K562 (cell line): ENCODE measurements at regions not wholly inside any gene's neighbourhood (a gene's known extent, or its start where the extent isn't known, plus 50 kb on each side); places are given as distances from the start of the nearest gene placed in this dataset.

ENCODE experiments used
- ATF3 ChIP-seq, 2 experiments: fragments of 450-650 bp in 1 of 2; sonication (generic) in 1 of 2; formaldehyde crosslinking in 1 of 2; IDR thresholded peaks in 1 of 2; conservative IDR thresholded peaks in 1 of 2; 2 replicates each; pipeline versions ENCODE4 v1.6.1 to v1.8.1; 2016 to 2023; ENCODE audit warnings: mild to moderate bottlenecking in 2 of 2, moderate library complexity in 2 of 2, inconsistent platforms in 1 of 2, missing genetic modification reagents in 1 of 2
- CBFA2T2 ChIP-seq: fragments of 450-650 bp; conservative IDR thresholded peaks from 2 replicates; pipeline ENCODE4 v1.6.1; 2017; ENCODE audit warnings: mild to moderate bottlenecking
- CBFA2T3 ChIP-seq: fragments of 450-650 bp; IDR thresholded peaks from 2 replicates; pipeline ENCODE4 v1.6.1; 2017
- CEBPB ChIP-seq: fragments of 450-650 bp; IDR thresholded peaks from 2 replicates; pipeline ENCODE4 v1.6.1; 2016; ENCODE audit warnings: missing genetic modification characterization, missing compliant biosample characterization
- CEBPG ChIP-seq, 3 experiments: fragments of 200-800 bp in 1 of 3; sonication (Bioruptor generic) in 1 of 3; sonication (generic) in 1 of 3; formaldehyde crosslinking in 1 of 3; IDR thresholded peaks in 2 of 3; conservative IDR thresholded peaks in 1 of 3; 2 replicates each; pipeline versions ENCODE4 v1.6.1 to v1.8.0; 2016 to 2022; ENCODE audit warnings: missing compliant biosample characterization in 2 of 3, missing genetic modification characterization in 2 of 3, mild to moderate bottlenecking in 1 of 3, missing genetic modification reagents in 1 of 3
- FOSL1 ChIP-seq: fragments of 200-800 bp; sonication (Bioruptor generic); conservative IDR thresholded peaks from 2 replicates; pipeline ENCODE4 v1.6.1; 2016; ENCODE audit warnings: missing genetic modification characterization, missing compliant biosample characterization
- JUND ChIP-seq, 2 experiments: IDR thresholded peaks; 2 replicates in 1 of 2; 3 replicates in 1 of 2; pipeline ENCODE4 v1.6.1; 2011; ENCODE audit warnings: borderline replicate concordance in 2 of 2, low read depth in 2 of 2, low read length in 2 of 2, improper control_type of control experiment in 1 of 2, missing biosample characterization in 1 of 2, missing genetic modification characterization in 1 of 2, missing genetic modification reagents in 1 of 2
- L3MBTL2 ChIP-seq: fragments of 450-650 bp; IDR thresholded peaks from 2 replicates; pipeline ENCODE4 v1.6.1; 2016; ENCODE audit warnings: mild to moderate bottlenecking, moderate library complexity
- MBD2 ChIP-seq: sonication (generic); IDR thresholded peaks from 2 replicates; pipeline ENCODE4 v1.6.1; 2016; ENCODE audit warnings: low read depth, borderline replicate concordance
- MYC ChIP-seq, 2 experiments: fragments of 250-450 bp in 1 of 2; sonication (Bioruptor Pico) in 1 of 2; IDR thresholded peaks; 2 replicates each; pipeline versions ENCODE4 v1.5.1 to v1.6.1; 2012 to 2021; ENCODE audit warnings: low read depth in 2 of 2, borderline replicate concordance in 1 of 2, improper control_type of control experiment in 1 of 2, low read length in 1 of 2, mild to moderate bottlenecking in 1 of 2, moderate library complexity in 1 of 2
- NFE2 ChIP-seq: IDR thresholded peaks from 2 replicates; pipeline ENCODE4 v1.6.1; 2014; ENCODE audit warnings: antibody characterized with exemption, low read depth
- NONO ChIP-seq, 2 experiments: fragments of 200-400 bp in 1 of 2; fragments of 450-650 bp in 1 of 2; formaldehyde crosslinking in 1 of 2; IDR thresholded peaks; 2 replicates each; pipeline ENCODE4 v1.6.1; 2017; ENCODE audit warnings: low read depth in 2 of 2, mild to moderate bottlenecking in 2 of 2, moderate library complexity in 2 of 2, low read length in 1 of 2
- SMARCA4 ChIP-seq: fragments of 450-650 bp; IDR thresholded peaks from 2 replicates; pipeline ENCODE4 v1.6.1; 2016
- TEAD2 ChIP-seq: fragments of 450-650 bp; IDR thresholded peaks from 2 replicates; pipeline ENCODE4 v1.6.1; 2016; ENCODE audit warnings: missing genetic modification characterization, control low read depth, missing compliant biosample characterization
- TFAP4 ChIP-seq: sonication (generic); formaldehyde crosslinking; IDR thresholded peaks from 2 replicates; pipeline ENCODE4 v1.8.0; 2022; ENCODE audit warnings: missing genetic modification reagents, mild to moderate bottlenecking, moderate library complexity, borderline replicate concordance
- THAP12 ChIP-seq: fragments of 250-450 bp; sonication (Bioruptor Pico); IDR thresholded peaks from 2 replicates; pipeline ENCODE4 v1.9.0; 2021; ENCODE audit warnings: mild to moderate bottlenecking, inconsistent platforms
- USF2 ChIP-seq: sonication (generic); formaldehyde crosslinking; IDR thresholded peaks from 2 replicates; pipeline ENCODE4 v1.5.0; 2020; ENCODE audit warnings: missing genetic modification reagents

GRCh38 chr9:88651682-88652633, 117.0 kb downstream of the NXNL2 start (continued):
- TF ChIP-seq L3MBTL2, result peak; percentile 29; the same call in 1 of the 2 replicates
- TF ChIP-seq TEAD2 (tag), result no peak
- TF ChIP-seq NONO (IDR thresholded peaks at IDR 0.05; ENCODE audit: low read depth in 2 of 2, low read length in 1 of 2), result no peak
- TF ChIP-seq THAP12 (CRISPR knock-in tag), result no peak
- TF ChIP-seq FOSL1 (tag), result peak; percentile 82
- no peak for TF ChIP-seq CEBPG (CRISPR knock-in tag; IDR thresholded peaks at IDR 0.05)
- TF ChIP-seq CEBPG (tag; conservative IDR thresholded peaks at IDR 0.05 in 1 of 2, IDR thresholded peaks at IDR 0.05 in 1 of 2), result peak; percentile 30 to 68; a peak in 2 of 4 replicates
- TF ChIP-seq ATF3 (IDR thresholded peaks at IDR 0.05), result peak; percentile 39; the same call in 1 of the 2 replicates
- TF ChIP-seq ATF3 (CRISPR knock-in tag; conservative IDR thresholded peaks at IDR 0.05), result no peak
- no peak for TF ChIP-seq TFAP4
- peak; percentile 60 for TF ChIP-seq CBFA2T3
- TF ChIP-seq NFE2, result 0 out of 2 replicates have a peak, but pooled peaks have one; percentile 34
- peak; percentile 48 for TF ChIP-seq USF2 (CRISPR knock-in tag)
- TF ChIP-seq CBFA2T2, result peak; percentile 46; the same call in 1 of the 2 replicates
- TF ChIP-seq MBD2, result no peak
- TF ChIP-seq CEBPB (tag), result peak; percentile 73
- TF ChIP-seq MYC (IDR thresholded peaks at IDR 0.05; ENCODE audit: low read depth, low read length), result peak; percentile 47; the same call in 1 of the 2 replicates
- TF ChIP-seq MYC (CRISPR knock-in tag; IDR thresholded peaks at IDR 0.05; ENCODE audit: borderline replicate concordance, low read depth), result no peak
- peak; percentile 80 for TF ChIP-seq JUND (IDR thresholded peaks at IDR 0.05; ENCODE audit: borderline replicate concordance, low read depth, low read length)
- TF ChIP-seq JUND (tag; IDR thresholded peaks at IDR 0.05; ENCODE audit: borderline replicate concordance, low read depth, low read length), result peak; percentile 71; the same call in 1 of the 3 replicates
- 0 out of 2 replicates have a peak, but pooled peaks have one; percentile 15 for TF ChIP-seq SMARCA4
